ENCODE measurements at regions not wholly inside any gene's neighbourhood (a gene's known extent, or its start where the extent isn't known, plus 50 kb on each side); places are given as distances from the start of the nearest gene placed in this dataset.

GRCh38 chr10:9097991-9098306, 1043.5 kb downstream of the GATA3 start:
- no peaks in the 10 kb centered on the region for H3K36me3 Mint-ChIP-seq (ENCODE audit: insufficient read depth)

DNA sequence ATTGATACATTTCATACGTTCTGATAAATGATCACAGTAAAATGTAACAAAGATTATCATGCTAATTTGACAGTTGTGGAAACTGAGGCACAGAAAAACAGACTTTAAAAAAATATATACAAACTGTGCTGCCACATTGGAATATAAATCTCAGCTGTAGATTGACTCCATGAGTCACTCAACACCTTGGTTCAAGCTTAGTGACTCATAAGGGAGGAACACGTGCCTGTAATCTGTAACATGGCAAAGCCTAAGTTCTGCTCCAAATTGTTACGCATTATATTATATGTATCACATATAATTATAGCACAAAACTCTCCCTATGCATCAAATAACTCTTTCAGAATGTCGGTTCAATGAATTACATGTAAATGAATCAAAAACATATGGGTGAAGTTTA, 1047.5 kb downstream of the GATA3 start:
- TF ChIP-seq CTCF (IDR thresholded peaks at IDR 0.05; ENCODE audit: unreplicated experiment) = no peak
- no peak for DNase-seq (ENCODE audit: low spot score, unreplicated experiment)
- Mint-ChIP-seq H3K27me3 (peaks cover 22% of the 10 kb centered on the region), H3K4me1 (ENCODE audit: low read depth) (peaks cover 6% of the 10 kb centered on the region), H3K27ac (no peak overlapping the region), H3K36me3 (ENCODE audit: insufficient read depth) (no peaks in the 10 kb centered on the region), H3K9me3 (ENCODE audit: low read depth) (no peaks in the 10 kb centered on the region), H3K4me3 (ENCODE audit: low read depth) (no peak overlapping the region)

More at GRCh38 chr10:9097991-9098306, 1043.5 kb downstream of the GATA3 start:
- TF ChIP-seq CTCF (IDR thresholded peaks at IDR 0.05; ENCODE audit: unreplicated experiment) = no peak
- H3K27ac Mint-ChIP-seq = no peak overlapping the region
- H3K9me3 Mint-ChIP-seq (ENCODE audit: low read depth) = no peaks in the 10 kb centered on the region
- no peak overlapping the region for H3K4me3 Mint-ChIP-seq (ENCODE audit: low read depth)
- H3K27me3 Mint-ChIP-seq = peaks cover 26% of the 10 kb centered on the region
- peaks cover 6% of the 10 kb centered on the region for H3K4me1 Mint-ChIP-seq (ENCODE audit: low read depth)
- DNase-seq (ENCODE audit: low spot score, unreplicated experiment) = no peak

- Mint-ChIP-seq H3K36me3 (ENCODE audit: insufficient read depth) (no peaks in the 10 kb centered on the region), H3K27ac (no peak overlapping the region), H3K9me3 (ENCODE audit: low read depth) (no peaks in the 10 kb centered on the region), H3K4me3 (ENCODE audit: low read depth) (no peak overlapping the region), H3K4me1 (ENCODE audit: low read depth) (no peaks in the 10 kb centered on the region), H3K27me3 (peaks cover 33% of the 10 kb centered on the region)
- no peak for TF ChIP-seq CTCF (IDR thresholded peaks at IDR 0.05; ENCODE audit: unreplicated experiment)
- no peak for DNase-seq (ENCODE audit: low spot score, unreplicated experiment)
Measured at GRCh38 chr10:9103301-9103700, 1048.8 kb downstream of the GATA3 start.

DNA sequence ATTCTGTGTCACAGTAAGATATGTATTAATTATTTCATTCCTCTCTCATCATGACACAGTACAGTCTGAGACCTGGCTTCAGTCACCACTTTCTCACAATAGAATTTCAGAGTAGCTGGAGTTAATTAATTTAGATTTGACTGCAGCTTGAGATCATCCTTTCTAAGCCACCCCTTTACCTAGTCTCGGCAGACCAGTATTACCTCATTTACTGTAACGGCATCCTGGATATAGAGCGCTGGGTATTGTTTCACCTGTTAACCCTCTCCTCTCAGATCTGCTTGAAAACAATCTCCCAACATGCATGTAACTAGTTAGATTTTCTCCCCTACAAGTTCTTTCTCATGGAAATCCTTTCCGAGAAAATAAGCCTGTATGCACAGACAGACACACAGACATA, 1057.5 kb downstream of the GATA3 start:
- Mint-ChIP-seq H3K9me3 (ENCODE audit: low read depth) (no peaks in the 10 kb centered on the region), H3K27ac (no peak overlapping the region), H3K27me3 (peaks cover 16% of the 10 kb centered on the region), H3K4me3 (ENCODE audit: low read depth) (no peak overlapping the region), H3K4me1 (ENCODE audit: low read depth) (peaks cover 7% of the 10 kb centered on the region), H3K36me3 (ENCODE audit: insufficient read depth) (no peaks in the 10 kb centered on the region)
- DNase-seq (ENCODE audit: low spot score, unreplicated experiment) = no peak
- no peak for TF ChIP-seq CTCF (IDR thresholded peaks at IDR 0.05; ENCODE audit: unreplicated experiment)

GRCh38 chr10:9126728-9127127, 1072.2 kb downstream of the GATA3 start:
- H3K9me3 Mint-ChIP-seq (ENCODE audit: low read depth) = peaks cover 2% of the 10 kb centered on the region
- no peak overlapping the region for H3K4me3 Mint-ChIP-seq (ENCODE audit: low read depth)
- no peaks in the 10 kb centered on the region for H3K36me3 Mint-ChIP-seq (ENCODE audit: insufficient read depth)
- no peaks in the 10 kb centered on the region for H3K4me1 Mint-ChIP-seq (ENCODE audit: low read depth)
- no peak for TF ChIP-seq CTCF (IDR thresholded peaks at IDR 0.05; ENCODE audit: unreplicated experiment)
- DNase-seq (ENCODE audit: low spot score, unreplicated experiment) = no peak
- no peak overlapping the region for H3K27ac Mint-ChIP-seq
- H3K27me3 Mint-ChIP-seq = peaks cover 5% of the 10 kb centered on the region

Measured in progenitor cell of endocrine pancreas (in vitro differentiated cells).